Spinal cord (tissue), 9 donors: ENCODE measurements at regions not wholly inside any gene's neighbourhood (a gene's known extent, or its start where the extent isn't known, plus 50 kb on each side); places are given as distances from the start of the nearest gene placed in this dataset.

Experiments
- DNase-seq, 6 donors: peaks; one replicate each; pipeline versions ENCODE4 v3.0.0 to v3.0.0-alpha.2; 2013 to 2015; ENCODE audit warnings: low spot score in 6 of 6, low read depth in 4 of 6
- H3K27ac ChIP-seq: one replicate; pipeline ENCODE4 v1.5.1; 2013; ENCODE audit warnings: low read depth, low read length, control low read depth
- H3K27me3 ChIP-seq: one replicate; pipeline ENCODE4 v1.6.1; 2013; ENCODE audit warnings: low read length; ENCODE audit not compliant: control insufficient read depth, insufficient read depth
- H3K36me3 ChIP-seq: one replicate; pipeline ENCODE4 v1.6.1; 2013; ENCODE audit warnings: low read length; ENCODE audit not compliant: control insufficient read depth, insufficient read depth
- H3K4me1 ChIP-seq: one replicate; pipeline ENCODE4 v1.6.1; 2013; ENCODE audit warnings: low read length; ENCODE audit not compliant: control insufficient read depth, insufficient read depth
- H3K4me3 ChIP-seq: one replicate; pipeline ENCODE4 v1.5.1; 2013; ENCODE audit warnings: low read depth, low read length, control low read depth
- H3K9me3 ChIP-seq: one replicate; pipeline ENCODE4 v1.6.1; 2013; ENCODE audit warnings: low read length; ENCODE audit not compliant: control insufficient read depth, insufficient read depth
- WGBS: methylation state at CpG from one replicate; pipeline ENCODE4 v1.1.5; 2013; ENCODE audit warnings: missing lambda C conversion rate; ENCODE audit not compliant: insufficient coverage; 5-methylcytosine and 5-hydroxymethylcytosine counted together
- donor health status: healthy.

DNA sequence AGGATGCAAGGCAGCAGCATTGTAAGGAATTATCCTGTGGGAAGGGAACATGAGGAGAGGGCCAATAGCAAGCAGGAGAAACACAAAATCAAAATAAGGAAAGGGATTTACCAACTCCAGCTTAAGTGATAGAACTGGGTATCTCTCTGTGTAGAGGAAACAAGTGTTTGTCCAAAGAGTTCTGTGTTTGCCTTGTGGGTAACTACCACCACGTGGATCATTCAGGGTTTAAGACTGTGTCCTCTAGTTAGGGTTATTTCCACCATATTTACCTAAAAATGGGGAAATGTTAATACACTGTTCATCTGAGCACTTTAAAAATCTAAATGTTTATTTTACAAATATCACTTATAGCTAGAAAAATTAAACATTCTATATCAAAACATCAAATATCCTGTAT, 283.3 kb downstream of the EIPR1 start:
- H3K9me3 ChIP-seq, result no peaks in the 10 kb centered on the region
- H3K4me3 ChIP-seq, result no peak overlapping the region
- H3K27ac ChIP-seq, result no peak overlapping the region
- WGBS, result no CpG with 5 or more reads among the region's 1 CpG
- H3K36me3 ChIP-seq, result no peaks in the 10 kb centered on the region
- no peak for DNase-seq
- no peaks in the 10 kb centered on the region for H3K27me3 ChIP-seq
- no peaks in the 10 kb centered on the region for H3K4me1 ChIP-seq

DNA sequence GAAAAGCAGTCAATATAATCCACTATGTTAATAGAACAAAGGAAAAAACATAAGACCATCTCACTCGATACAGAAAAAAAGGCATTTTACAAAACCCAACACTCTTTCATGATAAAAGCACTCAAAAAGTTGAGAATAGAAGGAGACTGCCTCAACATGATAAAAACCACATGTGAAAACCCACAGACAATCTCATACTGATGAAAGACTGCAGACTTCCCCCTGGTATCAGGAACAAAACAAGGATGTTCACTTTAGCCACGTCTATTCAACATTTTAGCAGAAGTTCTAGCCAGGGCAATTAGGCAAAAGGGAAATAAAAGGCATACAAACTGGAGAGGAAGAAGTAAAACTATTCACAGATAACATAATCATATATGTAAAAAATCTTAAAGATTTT, 285.9 kb downstream of the EIPR1 start:
- Histone ChIP-seq H3K9me3 (no peaks in the 10 kb centered on the region), H3K4me3 (no peak overlapping the region), H3K36me3 (no peaks in the 10 kb centered on the region), H3K27ac (no peak overlapping the region), H3K4me1 (no peaks in the 10 kb centered on the region), H3K27me3 (no peaks in the 10 kb centered on the region)
- DNase-seq, result no peak
- WGBS, result no CpG with 5 or more reads among the region's 2 CpGs

DNA sequence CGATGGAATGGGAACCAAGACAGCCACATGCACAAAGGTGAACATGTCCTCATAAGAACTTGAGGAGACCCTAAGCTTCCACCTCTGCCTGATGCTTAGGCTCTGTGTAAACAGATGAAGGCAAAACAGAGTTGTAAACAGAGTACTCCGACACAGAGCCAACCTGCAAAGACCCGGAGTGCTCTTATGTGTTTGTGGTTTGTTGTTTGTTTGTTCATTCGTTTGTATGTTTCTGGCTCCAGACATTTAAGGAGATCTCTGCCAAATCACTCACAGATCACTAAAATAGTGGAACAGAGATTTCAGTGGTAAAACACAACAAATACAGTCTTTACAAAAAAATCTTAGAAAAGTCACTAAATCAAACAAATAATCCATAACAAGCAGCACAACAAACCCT, 294.9 kb downstream of the EIPR1 start:
- H3K9me3 ChIP-seq, result no peaks in the 10 kb centered on the region
- no peak overlapping the region for H3K4me3 ChIP-seq
- no peak overlapping the region for H3K27ac ChIP-seq
- no peaks in the 10 kb centered on the region for H3K36me3 ChIP-seq
- no peaks in the 10 kb centered on the region for H3K27me3 ChIP-seq
- WGBS, result 80% methylated on average over 1 of the region's 4 CpGs
- DNase-seq, result no peak
- peaks cover under 1% of the 10 kb centered on the region for H3K4me1 ChIP-seq

GRCh38 chr2:3079959-3080948, 297.4 kb downstream of the EIPR1 start:
- Histone ChIP-seq H3K9me3 (no peaks in the 10 kb centered on the region), H3K4me1 (peaks cover 16% of the 10 kb centered on the region), H3K4me3 (no peak overlapping the region), H3K27me3 (no peaks in the 10 kb centered on the region), H3K27ac (no peak overlapping the region), H3K36me3 (no peaks in the 10 kb centered on the region)
- no peak for DNase-seq
- WGBS, result 95% methylated on average over 10 of the region's 14 CpGs

DNA sequence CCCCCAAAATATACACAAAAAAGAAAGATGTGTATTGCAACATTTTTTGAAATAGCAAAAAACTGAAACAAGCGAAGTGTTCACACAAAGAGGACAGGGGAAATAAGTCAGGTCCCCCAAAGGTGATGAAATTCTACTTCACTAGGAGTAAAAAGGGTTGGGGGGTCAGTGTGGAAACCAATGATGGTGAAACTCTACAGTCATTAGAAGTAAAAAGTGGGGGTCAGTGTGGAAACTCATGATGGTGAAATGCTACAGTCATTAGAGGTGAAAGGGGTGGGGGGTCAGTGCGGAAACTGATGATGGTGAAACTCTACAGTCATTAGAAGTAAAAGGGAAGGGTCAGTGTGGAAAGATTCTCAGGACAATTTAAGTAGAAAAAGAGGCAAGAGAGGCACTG, 298.2 kb downstream of the EIPR1 start:
- 100% methylated on average over 1 of the region's 2 CpGs for WGBS
- no peak for DNase-seq
- H3K27me3 ChIP-seq, result no peaks in the 10 kb centered on the region
- peaks cover 16% of the 10 kb centered on the region for H3K4me1 ChIP-seq
- H3K9me3 ChIP-seq, result no peaks in the 10 kb centered on the region
- H3K27ac ChIP-seq, result no peak overlapping the region
- no peaks in the 10 kb centered on the region for H3K36me3 ChIP-seq
- H3K4me3 ChIP-seq, result no peak overlapping the region

GRCh38 chr2:3078684-3079083, 298.9 kb downstream of the EIPR1 start:
- H3K36me3 ChIP-seq, result no peaks in the 10 kb centered on the region
- H3K27ac ChIP-seq, result no peak overlapping the region
- DNase-seq, result peak in 1 of 6 donors; percentile 27
- 88% methylated on average over 3 of the region's 4 CpGs for WGBS
- H3K9me3 ChIP-seq, result no peaks in the 10 kb centered on the region
- H3K4me3 ChIP-seq, result no peak overlapping the region
- peaks cover 17% of the 10 kb centered on the region for H3K4me1 ChIP-seq
- H3K27me3 ChIP-seq, result no peaks in the 10 kb centered on the region

- H3K4me1 ChIP-seq, result peaks cover 29% of the 10 kb centered on the region
- no peaks in the 10 kb centered on the region for H3K36me3 ChIP-seq
- H3K4me3 ChIP-seq, result no peak overlapping the region
- DNase-seq, result peak in 2 of 6 donors; percentile 32 to 82
- 32% methylated on average over 17 of the region's 21 CpGs for WGBS
- no peak overlapping the region for H3K27ac ChIP-seq
- H3K27me3 ChIP-seq, result no peaks in the 10 kb centered on the region
- H3K9me3 ChIP-seq, result no peaks in the 10 kb centered on the region
Observed at GRCh38 chr2:3076848-3077642, 300.6 kb downstream of the EIPR1 start.

- Histone ChIP-seq H3K9me3 (no peaks in the 10 kb centered on the region), H3K4me1 (peaks cover 29% of the 10 kb centered on the region), H3K27ac (no peak overlapping the region), H3K36me3 (no peaks in the 10 kb centered on the region), H3K27me3 (no peaks in the 10 kb centered on the region), H3K4me3 (no peak overlapping the region)
- 46% methylated on average over 4 of the region's 4 CpGs for WGBS
- DNase-seq, result peak in 1 of 6 donors; percentile 28
Observed at GRCh38 chr2:3075991-3076340, 301.7 kb downstream of the EIPR1 start.

DNA sequence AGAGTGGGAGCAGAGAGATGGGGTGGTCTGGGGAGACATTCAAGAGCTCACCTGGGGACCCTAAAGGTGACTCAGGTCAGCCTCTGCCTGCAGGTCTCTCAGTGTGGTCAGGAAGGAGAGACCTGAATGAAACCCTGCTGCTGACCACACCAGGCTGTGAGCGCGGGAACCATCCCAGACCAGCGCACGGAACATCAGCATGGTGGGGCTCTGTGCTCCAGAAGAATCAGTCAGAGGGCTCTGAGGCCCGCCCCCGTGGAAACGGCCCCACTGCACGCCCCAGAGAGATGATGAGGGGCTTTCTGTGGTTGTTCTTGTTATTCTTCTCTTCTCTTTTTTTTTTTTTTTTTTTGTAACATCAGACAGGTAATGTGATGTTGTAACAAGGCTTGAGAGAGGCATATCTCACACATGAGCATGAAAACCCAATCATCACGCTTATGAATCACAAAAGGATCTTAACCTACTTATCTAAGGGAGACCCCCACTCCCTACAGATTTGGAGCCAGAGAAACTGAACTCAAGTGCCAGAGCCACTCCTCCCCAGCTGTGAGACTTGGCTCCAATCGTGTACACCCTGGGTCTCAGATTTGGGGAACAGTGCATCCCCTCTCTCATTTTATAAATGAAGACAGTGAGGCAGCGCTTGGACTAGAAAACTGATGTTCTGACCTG, 302.2 kb downstream of the EIPR1 start:
- WGBS, result 79% methylated on average over 4 of the region's 11 CpGs
- H3K27ac ChIP-seq, result no peak overlapping the region

More for the DNA sequence above, 302.2 kb downstream of the EIPR1 start:
- peak in 1 of 6 donors; percentile 75 for DNase-seq
- H3K9me3 ChIP-seq, result no peaks in the 10 kb centered on the region
- peaks cover 29% of the 10 kb centered on the region for H3K4me1 ChIP-seq
- no peaks in the 10 kb centered on the region for H3K27me3 ChIP-seq
- H3K4me3 ChIP-seq, result no peak overlapping the region
- H3K36me3 ChIP-seq, result no peaks in the 10 kb centered on the region
